ENCODE measurements at regions not wholly inside any gene's neighbourhood (a gene's known extent, or its start where the extent isn't known, plus 50 kb on each side); places are given as distances from the start of the nearest gene placed in this dataset.

GRCh38 chr13:18951412-18951811, 230.2 kb downstream of the TUBA3C start:
- intact Hi-C loops (cut with DNase I) = no loop called here
- TF ChIP-seq, protein P1, sequence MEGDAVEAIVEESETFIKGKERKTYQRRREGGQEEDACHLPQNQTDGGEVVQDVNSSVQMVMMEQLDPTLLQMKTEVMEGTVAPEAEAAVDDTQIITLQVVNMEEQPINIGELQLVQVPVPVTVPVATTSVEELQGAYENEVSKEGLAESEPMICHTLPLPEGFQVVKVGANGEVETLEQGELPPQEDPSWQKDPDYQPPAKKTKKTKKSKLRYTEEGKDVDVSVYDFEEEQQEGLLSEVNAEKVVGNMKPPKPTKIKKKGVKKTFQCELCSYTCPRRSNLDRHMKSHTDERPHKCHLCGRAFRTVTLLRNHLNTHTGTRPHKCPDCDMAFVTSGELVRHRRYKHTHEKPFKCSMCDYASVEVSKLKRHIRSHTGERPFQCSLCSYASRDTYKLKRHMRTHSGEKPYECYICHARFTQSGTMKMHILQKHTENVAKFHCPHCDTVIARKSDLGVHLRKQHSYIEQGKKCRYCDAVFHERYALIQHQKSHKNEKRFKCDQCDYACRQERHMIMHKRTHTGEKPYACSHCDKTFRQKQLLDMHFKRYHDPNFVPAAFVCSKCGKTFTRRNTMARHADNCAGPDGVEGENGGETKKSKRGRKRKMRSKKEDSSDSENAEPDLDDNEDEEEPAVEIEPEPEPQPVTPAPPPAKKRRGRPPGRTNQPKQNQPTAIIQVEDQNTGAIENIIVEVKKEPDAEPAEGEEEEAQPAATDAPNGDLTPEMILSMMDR (IDR thresholded peaks at IDR 0.05) = no peak
- no peaks in the 10 kb centered on the region for H3K27me3 ChIP-seq
- H3K4me3 ChIP-seq = no peak overlapping the region
- DNase-seq = no peak
- 91 to 93% methylated on average over 13 of the region's 13 CpGs for WGBS, 2 donors
- H3K9me3 ChIP-seq = no peaks in the 10 kb centered on the region
- no peaks in the 10 kb centered on the region for H3K36me3 ChIP-seq
- no peak for ATAC-seq
- no peak overlapping the region for H3K27ac ChIP-seq
- H3K4me1 ChIP-seq = no peaks in the 10 kb centered on the region

DNA sequence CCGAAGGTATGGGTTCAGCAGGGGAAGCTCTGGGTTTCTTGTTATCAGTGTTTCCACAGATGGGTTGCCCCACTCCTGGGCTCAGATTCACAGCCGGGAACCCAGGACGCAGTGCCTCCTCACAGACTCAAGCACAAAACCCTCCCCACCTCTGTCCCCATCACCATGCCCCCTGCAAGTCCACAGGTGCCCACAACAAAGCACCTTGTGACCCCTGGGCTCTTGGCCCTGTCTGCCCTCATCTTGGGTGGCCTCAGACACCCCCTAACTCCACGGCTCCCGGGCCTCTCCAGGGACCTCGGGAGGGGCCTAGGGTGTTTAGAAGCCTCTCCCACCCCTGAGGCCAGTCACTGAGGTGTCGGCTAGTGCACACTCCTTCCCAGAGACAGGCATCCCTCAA, 231.7 kb downstream of the TUBA3C start:
- intact Hi-C loops (cut with DNase I) = no loop called here

DNA sequence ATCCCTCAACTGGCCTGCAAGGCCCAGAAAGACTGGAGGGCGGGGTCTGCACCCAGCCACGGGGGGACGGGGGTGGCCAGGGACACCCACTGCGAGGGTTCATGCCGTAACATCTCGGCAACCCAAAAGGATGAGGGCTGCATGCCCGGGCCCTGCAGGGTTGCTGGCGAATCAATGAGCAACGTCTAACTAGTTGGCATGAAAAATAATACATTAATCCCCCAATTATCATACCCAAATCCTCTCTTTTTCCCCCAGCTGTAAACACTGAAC, 232.2 kb downstream of the TUBA3C start:
- intact Hi-C loops (cut with DNase I) = no loop called here
- Histone ChIP-seq H3K36me3 (no peaks in the 10 kb centered on the region), H3K27me3 (peaks cover 0 to 6% (median 5%) of the 10 kb centered on the region in 7 donors), H3K9me3 (no peaks in the 10 kb centered on the region), H3K4me3 (no peak overlapping the region), H3K27ac (no peak overlapping the region), H3K4me1 (no peaks in the 10 kb centered on the region)
- TF ChIP-seq, protein P1 (IDR thresholded peaks at IDR 0.05) = no peak
- ATAC-seq (no peak), DNase-seq (no peak)
- 55 to 59% methylated on average over 9 of the region's 9 CpGs for WGBS, 2 donors

More for the DNA sequence above, 231.7 kb downstream of the TUBA3C start:
- DNase-seq (no peak), ATAC-seq (no peak)
- peaks cover 0 to under 1% (median 0%) of the 10 kb centered on the region in 7 donors for H3K27me3 ChIP-seq
- 76 to 77% methylated on average over 7 of the region's 7 CpGs for WGBS, 2 donors
- H3K4me3 ChIP-seq = no peak overlapping the region
- no peaks in the 10 kb centered on the region for H3K4me1 ChIP-seq
- H3K9me3 ChIP-seq = no peaks in the 10 kb centered on the region
- no peaks in the 10 kb centered on the region for H3K36me3 ChIP-seq
- TF ChIP-seq, protein P1 (IDR thresholded peaks at IDR 0.05) = no peak
- no peak overlapping the region for H3K27ac ChIP-seq

DNA sequence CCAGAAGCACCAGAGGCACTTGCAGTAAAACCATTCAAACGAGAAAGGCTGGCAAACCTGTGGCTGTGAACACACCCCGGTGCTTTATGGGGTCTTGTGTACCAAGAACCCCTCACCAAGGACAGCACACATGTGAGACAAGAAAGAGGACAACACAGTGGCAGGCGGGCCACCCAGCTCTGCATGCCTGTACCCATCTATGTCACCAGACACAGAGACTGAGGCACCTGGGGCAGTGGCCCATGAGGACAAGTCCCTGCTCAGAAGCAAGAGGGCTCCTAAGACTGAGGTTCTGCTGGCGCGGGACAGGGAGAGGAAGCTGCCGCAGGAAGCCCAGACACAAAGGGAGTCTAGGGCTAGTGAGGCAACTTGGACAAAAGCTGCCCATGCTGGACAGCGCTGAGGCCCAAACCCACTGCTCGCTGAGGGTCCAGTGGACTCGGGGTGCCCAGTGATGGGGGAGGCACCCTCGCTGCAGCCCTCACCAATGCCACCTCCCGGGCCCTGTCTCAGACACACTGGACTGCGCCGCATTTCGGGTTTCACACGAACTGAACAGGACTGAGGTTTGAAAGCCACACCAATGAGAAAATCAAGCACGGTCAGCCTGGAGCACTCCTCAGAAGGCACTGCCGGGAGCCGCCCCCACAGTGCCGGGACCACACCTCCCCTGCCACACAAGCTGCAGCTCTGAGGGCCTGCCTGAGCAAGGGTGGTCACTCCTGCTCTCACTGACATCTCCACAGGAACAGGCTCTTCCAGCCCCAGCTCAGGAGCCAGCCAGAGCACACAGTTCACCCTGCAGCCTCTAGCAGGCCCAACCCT, 232.7 kb downstream of the TUBA3C start:
- intact Hi-C loops (cut with DNase I) = no loop called here
- ATAC-seq = no peak
- 81 to 82% methylated on average over 19 of the region's 19 CpGs for WGBS, 2 donors

More for the DNA sequence above, 232.7 kb downstream of the TUBA3C start:
- Histone ChIP-seq H3K27me3 (peaks cover 0 to 11% (median 9%) of the 10 kb centered on the region in 7 donors), H3K36me3 (no peaks in the 10 kb centered on the region), H3K27ac (no peak overlapping the region), H3K4me1 (no peaks in the 10 kb centered on the region), H3K9me3 (no peaks in the 10 kb centered on the region), H3K4me3 (no peak overlapping the region)
- DNase-seq = no peak
- TF ChIP-seq, protein P1 (IDR thresholded peaks at IDR 0.05) = no peak
